KOPT-K1 (cell line): ENCODE measurements at regions not wholly inside any gene's neighbourhood (a gene's known extent, or its start where the extent isn't known, plus 50 kb on each side); places are given as distances from the start of the nearest gene placed in this dataset.
A peak's percentile ranks its signal among the peaks of the same experiment; 100 is the strongest.
"Not testable (repeated sequence)": the region's sequence is repeated elsewhere in the genome, so short reads cannot be mapped to it uniquely, and the experiment has no call there.

Experiments used
- H3K27ac ChIP-seq: fragments of 200-600 bp; sonication (generic); 2 replicates; pipeline ENCODE4 v1.5.1; 2016; ENCODE audit warnings: antibody characterized with exemption, mild to moderate bottlenecking, low read depth, low read length; ENCODE audit not compliant: poor library complexity, severe bottlenecking
- H3K36me3 ChIP-seq: fragments of 200-600 bp; sonication (generic); 2 replicates; pipeline ENCODE4 v1.5.1; 2017; ENCODE audit warnings: antibody characterized with exemption, mild to moderate bottlenecking, low read length, moderate library complexity; ENCODE audit not compliant: insufficient read depth
- H3K9me3 ChIP-seq: fragments of 200-600 bp; sonication (generic); 2 replicates; pipeline ENCODE4 v1.5.1; 2017; ENCODE audit warnings: antibody characterized with exemption, low read length, mild to moderate bottlenecking; ENCODE audit not compliant: insufficient read depth, poor library complexity, severe bottlenecking

- H3K27ac ChIP-seq, H3K9me3 ChIP-seq: not testable (repeated sequence)
- H3K36me3 ChIP-seq, result peaks cover 15% of the 10 kb centered on the region; the same call in 1 of the 2 replicates
Observed at GRCh38 chr5:34193804-34194203, 150.8 kb upstream of the C1QTNF3 start.

- H3K36me3 ChIP-seq, H3K9me3 ChIP-seq, H3K27ac ChIP-seq: not testable (repeated sequence)
Observed at GRCh38 chr5:34196091-34196490, 153.1 kb upstream of the C1QTNF3 start.

- H3K36me3 ChIP-seq, H3K27ac ChIP-seq, H3K9me3 ChIP-seq: not testable (repeated sequence)
Observed at GRCh38 chr5:34205347-34205746, 162.3 kb upstream of the C1QTNF3 start.

GRCh38 chr5:34217386-34217785 lies 174.4 kb upstream of the C1QTNF3 start:
- peaks cover 19% of the 10 kb centered on the region for H3K36me3 ChIP-seq
- H3K9me3 ChIP-seq, H3K27ac ChIP-seq: not testable (repeated sequence)

- H3K36me3 ChIP-seq, result peaks cover 11% of the 10 kb centered on the region
- H3K27ac ChIP-seq, H3K9me3 ChIP-seq: not testable (repeated sequence)
Observed at GRCh38 chr5:34221329-34222073, 178.5 kb upstream of the C1QTNF3 start.

GRCh38 chr5:34223158-34223557 lies 180.1 kb upstream of the C1QTNF3 start:
- not testable (repeated sequence) for H3K36me3 ChIP-seq, H3K27ac ChIP-seq

GRCh38 chr5:34230402-34230801 lies 187.4 kb upstream of the C1QTNF3 start:
- H3K27ac ChIP-seq, H3K9me3 ChIP-seq, H3K36me3 ChIP-seq: not testable (repeated sequence)

More at GRCh38 chr5:34223158-34223557, 180.1 kb upstream of the C1QTNF3 start:
- H3K9me3 ChIP-seq, result not testable (repeated sequence)

- peak overlapping the region; percentile 62 for H3K27ac ChIP-seq
- H3K9me3 ChIP-seq, H3K36me3 ChIP-seq: not testable (repeated sequence)
Observed at GRCh38 chr5:34243802-34244201, 200.8 kb upstream of the C1QTNF3 start.

GRCh38 chr5:34244281-34245031 lies 201.4 kb upstream of the C1QTNF3 start:
- peak overlapping the region; percentile 62 for H3K27ac ChIP-seq
- not testable (repeated sequence) for H3K9me3 ChIP-seq, H3K36me3 ChIP-seq

- H3K27ac ChIP-seq, result peak overlapping the region; percentile 49
- not testable (repeated sequence) for H3K36me3 ChIP-seq, H3K9me3 ChIP-seq
Observed at GRCh38 chr5:34245032-34245394, 202.0 kb upstream of the C1QTNF3 start.

- not testable (repeated sequence) for H3K9me3 ChIP-seq, H3K36me3 ChIP-seq
- peak overlapping the region; percentile 65 for H3K27ac ChIP-seq
Observed at GRCh38 chr5:34245813-34246212, 202.8 kb upstream of the C1QTNF3 start.

- H3K36me3 ChIP-seq, H3K9me3 ChIP-seq, H3K27ac ChIP-seq: not testable (repeated sequence)
Observed at GRCh38 chr5:34258598-34258997, 215.6 kb upstream of the C1QTNF3 start.

- H3K27ac ChIP-seq, H3K36me3 ChIP-seq, H3K9me3 ChIP-seq: not testable (repeated sequence)
Observed at GRCh38 chr5:34261020-34261419, 218.0 kb upstream of the C1QTNF3 start.

GRCh38 chr5:34266151-34266550 lies 223.1 kb upstream of the C1QTNF3 start:
- not testable (repeated sequence) for H3K27ac ChIP-seq, H3K9me3 ChIP-seq, H3K36me3 ChIP-seq

- not testable (repeated sequence) for H3K27ac ChIP-seq, H3K9me3 ChIP-seq, H3K36me3 ChIP-seq
Observed at GRCh38 chr5:34296759-34297158, 253.7 kb upstream of the C1QTNF3 start.

GRCh38 chr5:34329201-34329600 lies 286.2 kb upstream of the C1QTNF3 start:
- H3K27ac ChIP-seq, H3K36me3 ChIP-seq, H3K9me3 ChIP-seq: not testable (repeated sequence)
